K562 (cell line): ENCODE measurements at regions not wholly inside any gene's neighbourhood (a gene's known extent, or its start where the extent isn't known, plus 50 kb on each side); places are given as distances from the start of the nearest gene placed in this dataset.

Experiments
- ATAC-seq: fragments of 200-7000 bp; cut with Tn5 transposase; 3 replicates; pipeline ENCODE4 v1.9.1; 2020; ENCODE audit warnings: moderate library complexity
- BruUV-seq: library from RNA; stranded (reverse); fragments of 400-500 nt; replicated peaks from 2 replicates; lab custom pipeline; 2021; lab: Mats Ljungman, UMichigan
- CTCF ChIA-PET: fragments of 300-600 bp; formaldehyde crosslinking; extraction: SDS; loops from one replicate; lab custom pipeline; 2021; ENCODE audit warnings: low intra/inter-chr PET ratio; lab: Yijun Ruan, JAX
- POLR2A ChIA-PET: fragments of 300-600, 350-650 bp; sonication (Branson Sonifier 250); formaldehyde crosslinking; extraction: SDS; loops from one replicate; lab custom pipeline; 2021; ENCODE audit warnings: antibody characterized with exemption, inconsistent platforms; lab: Yijun Ruan, JAX
- DNase-seq, 4 experiments: peaks; one replicate each; pipeline versions ENCODE4 v3.0.0 to v3.0.0-alpha.2; 2011 to 2018; ENCODE audit warnings: low spot score in 3 of 4, mixed read lengths in 3 of 4; ENCODE audit errors: extremely low read depth in 1 of 4
- FAIRE-seq: peaks from 2 replicates; lab custom pipeline; 2011; peaks lifted over from hg19 to GRCh38; lab: Jason Lieb, UNC
- H2AFZ ChIP-seq: 2 replicates; pipeline ENCODE4 v1.6.0; 2011; ENCODE audit warnings: low read depth, low read length, control low read depth, inconsistent platforms
- H3K27ac ChIP-seq: fragments of 200-600 bp; 3 replicates; pipeline ENCODE4 v1.8.0; 2011; ENCODE audit warnings: low read depth, mild to moderate bottlenecking, control low read depth, inconsistent platforms, low read length, moderate library complexity, mixed read lengths; ENCODE audit errors: extremely low read depth
- H3K27me3 ChIP-seq, 2 experiments: fragments of 300-600 bp in 1 of 2; 2 replicates in 1 of 2; 3 replicates in 1 of 2; pipeline versions ENCODE4 v1.6.0 to v1.8.0; 2011; ENCODE audit warnings: inconsistent platforms in 2 of 2, low read length in 2 of 2, mild to moderate bottlenecking in 1 of 2, mixed read lengths in 1 of 2, moderate library complexity in 1 of 2; ENCODE audit not compliant: control insufficient read depth in 2 of 2, insufficient read depth in 2 of 2
- H3K36me3 ChIP-seq: fragments of 300-600 bp; 3 replicates; pipeline ENCODE4 v1.8.0; 2011; ENCODE audit warnings: mild to moderate bottlenecking, low read length, inconsistent platforms; ENCODE audit not compliant: control insufficient read depth, insufficient read depth
- H3K4me1 ChIP-seq, 2 experiments: fragments of 200-600 bp in 1 of 2; replicated peaks in 1 of 2; 2 replicates in 1 of 2; 3 replicates in 1 of 2; pipeline versions ENCODE4 v1.5.1 to v1.8.0; 2011; ENCODE audit warnings: inconsistent platforms in 2 of 2, low read length in 2 of 2, mild to moderate bottlenecking in 1 of 2, mixed read lengths in 1 of 2, moderate library complexity in 1 of 2; ENCODE audit not compliant: control insufficient read depth in 2 of 2, insufficient read depth in 2 of 2
- H3K4me2 ChIP-seq: 2 replicates; pipeline ENCODE4 v1.6.1; 2011; ENCODE audit warnings: low read length, control low read depth, inconsistent platforms, mixed read lengths; ENCODE audit not compliant: insufficient read depth
- H3K4me3 ChIP-seq: fragments of 200-600 bp; sonication (generic), shearing (Covaris generic); 2 replicates; pipeline ENCODE4 v1.5.1; 2016; ENCODE audit warnings: control low read depth, inconsistent platforms
- H3K79me2 ChIP-seq: fragments of 200-600 bp; 3 replicates; pipeline ENCODE4 v1.8.0; 2011; ENCODE audit warnings: low read length, inconsistent platforms; ENCODE audit not compliant: control insufficient read depth, insufficient read depth
- H3K9ac ChIP-seq, 2 experiments: 2 replicates each; pipeline versions ENCODE4 v1.6.0 to v1.6.1; 2011; ENCODE audit warnings: low read depth in 2 of 2, low read length in 2 of 2, control low read depth in 1 of 2, inconsistent platforms in 1 of 2, mild to moderate bottlenecking in 1 of 2, mixed read lengths in 1 of 2; ENCODE audit not compliant: insufficient read depth in 1 of 2
- H3K9me1 ChIP-seq: one replicate; pipeline ENCODE4 v1.6.0; 2011; ENCODE audit warnings: inconsistent platforms, mild to moderate bottlenecking, low read length, moderate library complexity; ENCODE audit not compliant: control insufficient read depth, insufficient read depth
- H3K9me3 ChIP-seq: replicated peaks from 2 replicates; pipeline ENCODE4 v1.5.1; 2011; ENCODE audit warnings: low read depth, low read length, inconsistent platforms; ENCODE audit not compliant: control insufficient read depth, insufficient read depth
- H4K20me1 ChIP-seq: replicated peaks from 2 replicates; pipeline ENCODE4 v1.6.1; 2011; ENCODE audit warnings: low read length, inconsistent platforms, mixed read lengths; ENCODE audit not compliant: control insufficient read depth, insufficient read depth
- BDP1 ChIP-seq: IDR thresholded peaks from 3 replicates; pipeline ENCODE4 v1.6.1; 2011; ENCODE audit not compliant: insufficient read length, insufficient read depth
- ETV5 ChIP-seq: sonication (generic); formaldehyde crosslinking; IDR thresholded peaks from 2 replicates; pipeline ENCODE4 v1.4.0; 2020; ENCODE audit warnings: low read depth, mild to moderate bottlenecking, missing genetic modification reagents
- FIP1L1 ChIP-seq: fragments of 200-400 bp; formaldehyde crosslinking; IDR thresholded peaks from 2 replicates; pipeline ENCODE4 v1.6.1; 2018; ENCODE audit warnings: mild to moderate bottlenecking, low read depth, low read length; ENCODE audit not compliant: poor library complexity, severe bottlenecking
- FOSL1 ChIP-seq: fragments of 200-800 bp; sonication (Bioruptor generic); conservative IDR thresholded peaks from 2 replicates; pipeline ENCODE4 v1.6.1; 2016; ENCODE audit warnings: missing genetic modification characterization, missing compliant biosample characterization
- KDM1A ChIP-seq, 2 experiments: fragments of 450-650 bp; IDR thresholded peaks; 2 replicates each; pipeline ENCODE4 v1.6.1; 2016; ENCODE audit warnings: mild to moderate bottlenecking in 2 of 2
- MEIS2 ChIP-seq: fragments of 450-650 bp; IDR thresholded peaks from 2 replicates; pipeline ENCODE4 v1.6.1; 2014; ENCODE audit warnings: mild to moderate bottlenecking; ENCODE audit not compliant: partially characterized antibody
- NCOR1 ChIP-seq: fragments of 450-650 bp; IDR thresholded peaks from 2 replicates; pipeline ENCODE4 v1.6.1; 2016; ENCODE audit warnings: mild to moderate bottlenecking, moderate library complexity
- TCF3 ChIP-seq: sonication (generic); formaldehyde crosslinking; IDR thresholded peaks from 2 replicates; pipeline ENCODE4 v1.4.0; 2020; ENCODE audit warnings: mild to moderate bottlenecking, missing genetic modification reagents
- ZFP1 ChIP-seq: fragments of 450-650 bp; formaldehyde crosslinking; IDR thresholded peaks from 2 replicates; pipeline ENCODE4 v1.4.0; 2020; ENCODE audit warnings: mild to moderate bottlenecking, mixed read lengths
- in situ Hi-C: fragments of 300-500 bp; cut with MboI; formaldehyde crosslinking; loops from 4 replicates; pipeline ENCODE4 v1.15.0; 2018; ENCODE audit warnings: inconsistent platforms, mixed read lengths
- intact Hi-C: fragments of 100-400 bp; cut with micrococcal nuclease; formaldehyde crosslinking; loops from 2 replicates; pipeline ENCODE4 v1.14.2; 2022
- TF ChIP-seq, protein P1 (sequence below): fragments of 250-450 bp; sonication (Bioruptor Pico); IDR thresholded peaks from 2 replicates; pipeline ENCODE4 v1.5.0; 2021
- TF ChIP-seq, protein P2 (sequence below): fragments of 150-350 bp; IDR thresholded peaks from 2 replicates; pipeline ENCODE4 v1.6.1; 2014; ENCODE audit warnings: low read depth, mild to moderate bottlenecking, low read length, borderline replicate concordance

DNA sequence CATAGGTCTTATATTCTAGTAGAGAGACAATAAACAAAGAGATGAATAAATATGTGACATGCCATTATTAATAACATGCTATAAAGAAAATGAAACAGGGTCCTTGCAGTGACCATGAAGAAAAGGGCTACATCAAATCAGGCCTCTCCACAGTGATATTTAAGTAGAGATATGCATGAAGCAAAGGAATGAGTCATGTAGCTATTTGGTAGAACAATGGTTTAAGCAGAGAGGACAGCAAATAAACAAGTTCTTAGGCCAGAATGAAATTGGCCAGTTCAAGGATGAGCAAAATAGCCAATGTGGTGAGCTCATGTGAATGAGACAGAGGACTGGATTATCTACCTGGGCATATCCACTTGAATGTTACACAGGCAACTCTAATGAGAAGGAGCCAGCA lies 172.2 kb upstream of the FERD3L start:
- CTCF ChIA-PET, result no interaction called here
- no peak for ATAC-seq
- no TSS peak for BruUV-seq
- H3K36me3 ChIP-seq, result no peaks in the 10 kb centered on the region
- DNase-seq, result no peak
- POLR2A ChIA-PET, result no interaction called here
- H3K4me2 ChIP-seq, result no peak overlapping the region
- no peak for FAIRE-seq
- H3K79me2 ChIP-seq, result no peaks in the 10 kb centered on the region
- no peaks in the 10 kb centered on the region for H3K4me1 ChIP-seq
- no peak overlapping the region for H3K9ac ChIP-seq
- TF ChIP-seq MEIS2, result no peak
- no peak for TF ChIP-seq ETV5
- TF ChIP-seq, protein P1, sequence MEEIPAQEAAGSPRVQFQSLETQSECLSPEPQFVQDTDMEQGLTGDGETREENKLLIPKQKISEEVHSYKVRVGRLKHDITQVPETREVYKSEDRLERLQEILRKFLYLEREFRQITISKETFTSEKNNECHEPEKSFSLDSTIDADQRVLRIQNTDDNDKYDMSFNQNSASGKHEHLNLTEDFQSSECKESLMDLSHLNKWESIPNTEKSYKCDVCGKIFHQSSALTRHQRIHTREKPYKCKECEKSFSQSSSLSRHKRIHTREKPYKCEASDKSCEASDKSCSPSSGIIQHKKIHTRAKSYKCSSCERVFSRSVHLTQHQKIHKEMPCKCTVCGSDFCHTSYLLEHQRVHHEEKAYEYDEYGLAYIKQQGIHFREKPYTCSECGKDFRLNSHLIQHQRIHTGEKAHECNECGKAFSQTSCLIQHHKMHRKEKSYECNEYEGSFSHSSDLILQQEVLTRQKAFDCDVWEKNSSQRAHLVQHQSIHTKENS, result no peak
- TF ChIP-seq, protein P2, sequence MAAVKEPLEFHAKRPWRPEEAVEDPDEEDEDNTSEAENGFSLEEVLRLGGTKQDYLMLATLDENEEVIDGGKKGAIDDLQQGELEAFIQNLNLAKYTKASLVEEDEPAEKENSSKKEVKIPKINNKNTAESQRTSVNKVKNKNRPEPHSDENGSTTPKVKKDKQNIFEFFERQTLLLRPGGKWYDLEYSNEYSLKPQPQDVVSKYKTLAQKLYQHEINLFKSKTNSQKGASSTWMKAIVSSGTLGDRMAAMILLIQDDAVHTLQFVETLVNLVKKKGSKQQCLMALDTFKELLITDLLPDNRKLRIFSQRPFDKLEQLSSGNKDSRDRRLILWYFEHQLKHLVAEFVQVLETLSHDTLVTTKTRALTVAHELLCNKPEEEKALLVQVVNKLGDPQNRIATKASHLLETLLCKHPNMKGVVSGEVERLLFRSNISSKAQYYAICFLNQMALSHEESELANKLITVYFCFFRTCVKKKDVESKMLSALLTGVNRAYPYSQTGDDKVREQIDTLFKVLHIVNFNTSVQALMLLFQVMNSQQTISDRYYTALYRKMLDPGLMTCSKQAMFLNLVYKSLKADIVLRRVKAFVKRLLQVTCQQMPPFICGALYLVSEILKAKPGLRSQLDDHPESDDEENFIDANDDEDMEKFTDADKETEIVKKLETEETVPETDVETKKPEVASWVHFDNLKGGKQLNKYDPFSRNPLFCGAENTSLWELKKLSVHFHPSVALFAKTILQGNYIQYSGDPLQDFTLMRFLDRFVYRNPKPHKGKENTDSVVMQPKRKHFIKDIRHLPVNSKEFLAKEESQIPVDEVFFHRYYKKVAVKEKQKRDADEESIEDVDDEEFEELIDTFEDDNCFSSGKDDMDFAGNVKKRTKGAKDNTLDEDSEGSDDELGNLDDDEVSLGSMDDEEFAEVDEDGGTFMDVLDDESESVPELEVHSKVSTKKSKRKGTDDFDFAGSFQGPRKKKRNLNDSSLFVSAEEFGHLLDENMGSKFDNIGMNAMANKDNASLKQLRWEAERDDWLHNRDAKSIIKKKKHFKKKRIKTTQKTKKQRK, result no peak
- TF ChIP-seq FOSL1, result no peak
- TF ChIP-seq ZFP1 (CRISPR knock-in tag), result no peak
- no peak for TF ChIP-seq NCOR1
- no peak for TF ChIP-seq TCF3 (CRISPR knock-in tag)
- no peak for TF ChIP-seq BDP1
- TF ChIP-seq FIP1L1, result no peak
- TF ChIP-seq KDM1A (IDR thresholded peaks at IDR 0.05), result no peak
- no peak overlapping the region for H3K4me3 ChIP-seq
- H3K9me3 ChIP-seq, result no peaks in the 10 kb centered on the region
- no peak overlapping the region for H3K27ac ChIP-seq
- no peaks in the 10 kb centered on the region for H4K20me1 ChIP-seq
- in situ Hi-C loops, result no loop called here
- intact Hi-C loops, result no loop called here
- H2AFZ ChIP-seq, result no peak overlapping the region
- H3K9me1 ChIP-seq, result no peaks in the 10 kb centered on the region
- no peaks in the 10 kb centered on the region for H3K27me3 ChIP-seq
